ENCODE measurements at regions not wholly inside any gene's neighbourhood (a gene's known extent, or its start where the extent isn't known, plus 50 kb on each side); places are given as distances from the start of the nearest gene placed in this dataset.

DNA sequence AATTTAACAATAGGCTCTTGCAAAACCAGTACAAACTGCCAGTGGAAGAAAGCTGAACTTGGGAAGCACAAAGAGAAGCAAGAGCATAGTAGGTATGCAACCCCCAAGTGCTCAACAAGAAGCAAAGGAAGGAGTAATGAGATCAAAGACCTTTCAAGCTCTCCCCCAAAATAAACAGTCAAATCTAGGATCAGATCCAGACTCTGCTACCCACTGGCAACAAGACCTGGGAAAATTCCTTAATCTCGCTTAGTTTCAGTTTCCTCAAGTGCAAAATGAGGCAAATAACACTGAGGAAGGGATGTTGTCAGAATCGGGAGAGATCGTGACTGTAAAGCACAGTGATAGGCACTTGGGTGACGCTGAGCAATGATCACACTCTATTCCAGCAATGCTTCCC lies 329.2 kb downstream of the TNS1 start:
- Histone ChIP-seq H4K20me1 (ENCODE audit: control insufficient read depth, insufficient read depth, low read depth, low read length) (no peaks in the 10 kb centered on the region; the same call in 1 of the 2 replicates), H3K9me2 (replicated peaks; ENCODE audit: control insufficient read depth, low read length) (no peaks in the 10 kb centered on the region), H3K36me3 (ENCODE audit: control insufficient read depth, low read length) (no peaks in the 10 kb centered on the region), H3K4me2 (ENCODE audit: low read length) (no peak overlapping the region), H3K4me1 (ENCODE audit: control insufficient read depth, low read length) (no peaks in the 10 kb centered on the region), H3K79me2 (ENCODE audit: control insufficient read depth, low read length) (no peaks in the 10 kb centered on the region), H3K9me3 (ENCODE audit: control insufficient read depth, insufficient read depth, low read length) (no peaks in the 10 kb centered on the region), H3K27me3 (ENCODE audit: control insufficient read depth, low read length) (no peaks in the 10 kb centered on the region; the same call in 1 of the 2 replicates), H3K4me3 (ENCODE audit: low read length) (no peak overlapping the region), H3K27ac (ENCODE audit: low read depth, low read length) (no peak overlapping the region), H3F3A (ENCODE audit: control insufficient read depth, insufficient read depth) (no peaks in the 10 kb centered on the region)
- no peak for TF ChIP-seq EZH2phosphoT487 (IDR thresholded peaks at IDR 0.05; ENCODE audit: borderline replicate concordance, low read length)
- TF ChIP-seq, protein P1, sequence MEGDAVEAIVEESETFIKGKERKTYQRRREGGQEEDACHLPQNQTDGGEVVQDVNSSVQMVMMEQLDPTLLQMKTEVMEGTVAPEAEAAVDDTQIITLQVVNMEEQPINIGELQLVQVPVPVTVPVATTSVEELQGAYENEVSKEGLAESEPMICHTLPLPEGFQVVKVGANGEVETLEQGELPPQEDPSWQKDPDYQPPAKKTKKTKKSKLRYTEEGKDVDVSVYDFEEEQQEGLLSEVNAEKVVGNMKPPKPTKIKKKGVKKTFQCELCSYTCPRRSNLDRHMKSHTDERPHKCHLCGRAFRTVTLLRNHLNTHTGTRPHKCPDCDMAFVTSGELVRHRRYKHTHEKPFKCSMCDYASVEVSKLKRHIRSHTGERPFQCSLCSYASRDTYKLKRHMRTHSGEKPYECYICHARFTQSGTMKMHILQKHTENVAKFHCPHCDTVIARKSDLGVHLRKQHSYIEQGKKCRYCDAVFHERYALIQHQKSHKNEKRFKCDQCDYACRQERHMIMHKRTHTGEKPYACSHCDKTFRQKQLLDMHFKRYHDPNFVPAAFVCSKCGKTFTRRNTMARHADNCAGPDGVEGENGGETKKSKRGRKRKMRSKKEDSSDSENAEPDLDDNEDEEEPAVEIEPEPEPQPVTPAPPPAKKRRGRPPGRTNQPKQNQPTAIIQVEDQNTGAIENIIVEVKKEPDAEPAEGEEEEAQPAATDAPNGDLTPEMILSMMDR (IDR thresholded peaks at IDR 0.05; ENCODE audit: low read depth, low read length, poor library complexity, severe bottlenecking): no peak

DNA sequence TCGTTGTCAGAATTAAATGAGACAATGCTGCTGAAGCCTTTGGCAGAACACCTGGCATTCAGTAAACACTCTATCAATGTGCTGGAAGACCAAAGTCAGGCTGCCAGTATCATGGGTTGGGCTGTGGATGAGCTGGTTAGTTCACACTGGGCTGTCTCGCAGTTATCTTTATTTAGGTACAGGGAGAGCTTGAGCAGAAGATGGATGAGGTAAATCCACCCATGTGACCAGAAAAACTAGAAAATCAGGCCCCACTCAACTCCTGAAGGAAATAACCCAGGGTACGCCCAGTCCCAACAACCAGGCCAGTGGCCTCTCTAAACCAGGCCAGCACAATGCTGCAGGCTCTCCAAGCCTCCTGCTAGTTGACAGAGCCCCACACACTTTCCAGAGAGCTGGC lies 330.3 kb downstream of the TNS1 start:
- Histone ChIP-seq H3F3A (ENCODE audit: control insufficient read depth, insufficient read depth) (no peaks in the 10 kb centered on the region), H3K27ac (ENCODE audit: low read depth, low read length) (no peak overlapping the region), H3K4me1 (ENCODE audit: control insufficient read depth, low read length) (no peaks in the 10 kb centered on the region), H3K4me3 (ENCODE audit: low read length) (no peak overlapping the region), H4K20me1 (ENCODE audit: control insufficient read depth, insufficient read depth, low read depth, low read length) (no peaks in the 10 kb centered on the region; the same call in 1 of the 2 replicates), H3K4me2 (ENCODE audit: low read length) (no peak overlapping the region), H3K27me3 (ENCODE audit: control insufficient read depth, low read length) (no peaks in the 10 kb centered on the region; the same call in 1 of the 2 replicates), H3K9me3 (ENCODE audit: control insufficient read depth, insufficient read depth, low read length) (no peaks in the 10 kb centered on the region), H3K9me2 (replicated peaks; ENCODE audit: control insufficient read depth, low read length) (no peaks in the 10 kb centered on the region), H3K79me2 (ENCODE audit: control insufficient read depth, low read length) (no peaks in the 10 kb centered on the region), H3K36me3 (ENCODE audit: control insufficient read depth, low read length) (no peaks in the 10 kb centered on the region)
- TF ChIP-seq, protein P1 (IDR thresholded peaks at IDR 0.05; ENCODE audit: low read depth, low read length, poor library complexity, severe bottlenecking): no peak
- no peak for TF ChIP-seq EZH2phosphoT487 (IDR thresholded peaks at IDR 0.05; ENCODE audit: borderline replicate concordance, low read length)

DNA sequence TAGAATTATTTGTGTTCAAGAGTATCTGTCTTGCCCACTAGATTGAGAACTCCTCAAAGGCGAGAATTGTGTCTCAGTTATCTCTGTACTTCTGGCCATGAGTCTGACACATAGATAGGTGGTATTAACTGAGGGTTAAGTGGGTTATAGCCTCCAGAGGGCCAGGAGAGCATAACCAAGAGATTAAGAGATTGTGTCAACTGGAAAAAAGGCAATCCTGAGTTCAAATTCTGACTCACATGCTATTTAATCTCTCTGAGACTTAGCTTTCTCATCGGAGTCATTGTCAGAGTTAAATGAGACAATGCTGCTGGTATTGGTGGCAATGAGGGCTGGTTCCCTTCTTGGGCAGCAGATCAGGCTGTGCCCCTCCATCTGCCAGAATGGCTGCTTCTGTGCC lies 330.9 kb downstream of the TNS1 start:
- Histone ChIP-seq H3K9me2 (replicated peaks; ENCODE audit: control insufficient read depth, low read length) (no peaks in the 10 kb centered on the region), H3K79me2 (ENCODE audit: control insufficient read depth, low read length) (no peaks in the 10 kb centered on the region), H4K20me1 (ENCODE audit: control insufficient read depth, insufficient read depth, low read depth, low read length) (no peaks in the 10 kb centered on the region; the same call in 1 of the 2 replicates), H3K27me3 (ENCODE audit: control insufficient read depth, low read length) (no peaks in the 10 kb centered on the region; the same call in 1 of the 2 replicates), H3F3A (ENCODE audit: control insufficient read depth, insufficient read depth) (no peaks in the 10 kb centered on the region), H3K4me1 (ENCODE audit: control insufficient read depth, low read length) (no peaks in the 10 kb centered on the region), H3K9me3 (ENCODE audit: control insufficient read depth, insufficient read depth, low read length) (no peaks in the 10 kb centered on the region), H3K27ac (ENCODE audit: low read depth, low read length) (no peak overlapping the region), H3K4me3 (ENCODE audit: low read length) (no peak overlapping the region), H3K4me2 (ENCODE audit: low read length) (no peak overlapping the region), H3K36me3 (ENCODE audit: control insufficient read depth, low read length) (no peaks in the 10 kb centered on the region)
- TF ChIP-seq, protein P1 (IDR thresholded peaks at IDR 0.05; ENCODE audit: low read depth, low read length, poor library complexity, severe bottlenecking): no peak
- TF ChIP-seq EZH2phosphoT487 (IDR thresholded peaks at IDR 0.05; ENCODE audit: borderline replicate concordance, low read length): no peak

Data from DOHH2 (cell line).